IMR-90 (cell line): ENCODE measurements at regions not wholly inside any gene's neighbourhood (a gene's known extent, or its start where the extent isn't known, plus 50 kb on each side); places are given as distances from the start of the nearest gene placed in this dataset.

ENCODE experiments used
- ATAC-seq: fragments of 200-7000 bp; cut with Tn5 transposase; 2 replicates; pipeline ENCODE4 v1.9.1; 2020; ENCODE audit warnings: low read depth, mild to moderate bottlenecking, moderate library complexity
- BruUV-seq: library from RNA; stranded (reverse); fragments of 400-500 nt; replicated peaks from 2 replicates; lab custom pipeline; 2021; lab: Mats Ljungman, UMichigan
- CTCF ChIA-PET: fragments of 300-600 bp; formaldehyde crosslinking; extraction: SDS; loops from one replicate; lab custom pipeline; 2021; ENCODE audit warnings: antibody characterized with exemption; lab: Yijun Ruan, JAX
- POLR2A ChIA-PET: fragments of 300-600 bp; sonication (Branson Sonifier 250); formaldehyde crosslinking; loops from one replicate; lab custom pipeline; 2022; ENCODE audit warnings: antibody characterized with exemption; ENCODE audit not compliant: unreplicated experiment; lab: Charles Lee
- DNase-seq: peaks from one replicate; pipeline ENCODE4 v3.0.0; 2013
- H2AFZ ChIP-seq: replicated peaks from 2 replicates; pipeline ENCODE3; 2013; ENCODE audit warnings: low read length, mild to moderate bottlenecking; ENCODE audit not compliant: poor library complexity
- H2AK5ac ChIP-seq: 2 replicates; pipeline ENCODE4 v1.6.1; 2013; ENCODE audit warnings: low read depth, low read length, inconsistent platforms
- H2AK9ac ChIP-seq: replicated peaks from 2 replicates; pipeline ENCODE3; 2013; ENCODE audit warnings: mild to moderate bottlenecking, low read depth, low read length, moderate library complexity; ENCODE audit not compliant: poor library complexity
- H2BK120ac ChIP-seq: 2 replicates; pipeline ENCODE4 v1.6.1; 2013; ENCODE audit warnings: low read depth, low read length, inconsistent platforms
- H2BK15ac ChIP-seq: 3 replicates; pipeline ENCODE4 v1.6.1; 2013; ENCODE audit warnings: low read depth, low read length, inconsistent platforms
- H2BK20ac ChIP-seq: 2 replicates; pipeline ENCODE4 v1.6.1; 2013; ENCODE audit warnings: low read depth, mild to moderate bottlenecking, inconsistent platforms, low read length, moderate library complexity
- H2BK5ac ChIP-seq: 2 replicates; pipeline ENCODE4 v1.6.1; 2013; ENCODE audit warnings: mild to moderate bottlenecking, low read depth, low read length, inconsistent platforms; ENCODE audit not compliant: poor library complexity, severe bottlenecking
- H3K14ac ChIP-seq: replicated peaks from 2 replicates; pipeline ENCODE4 v1.6.1; 2013; ENCODE audit warnings: low read depth, low read length, inconsistent platforms
- H3K18ac ChIP-seq: 2 replicates; pipeline ENCODE4 v1.6.1; 2013; ENCODE audit warnings: low read depth, low read length, control low read depth
- H3K23ac ChIP-seq: 2 replicates; pipeline ENCODE4 v1.6.1; 2013; ENCODE audit warnings: low read depth, low read length, inconsistent platforms
- H3K27ac ChIP-seq: 2 replicates; pipeline ENCODE4 v1.5.1; 2013; ENCODE audit warnings: mild to moderate bottlenecking, control low read depth, low read length; ENCODE audit not compliant: insufficient read depth
- H3K27me3 ChIP-seq: 2 replicates; pipeline ENCODE4 v1.6.1; 2013; ENCODE audit warnings: low read length; ENCODE audit not compliant: control insufficient read depth, insufficient read depth
- H3K36me3 ChIP-seq: 2 replicates; pipeline ENCODE4 v1.6.1; 2013; ENCODE audit warnings: low read length, mixed read lengths; ENCODE audit not compliant: control insufficient read depth, insufficient read depth
- H3K4ac ChIP-seq: 2 replicates; pipeline ENCODE4 v1.6.1; 2013; ENCODE audit warnings: low read depth, low read length, inconsistent platforms
- H3K4me1 ChIP-seq: 2 replicates; pipeline ENCODE4 v1.6.1; 2013; ENCODE audit warnings: low read length, mixed read lengths; ENCODE audit not compliant: control insufficient read depth, insufficient read depth
- H3K4me2 ChIP-seq: 2 replicates; pipeline ENCODE4 v1.6.1; 2013; ENCODE audit warnings: low read depth, mild to moderate bottlenecking, control low read depth, low read length, moderate library complexity
- H3K4me3 ChIP-seq: 2 replicates; pipeline ENCODE4 v1.5.1; 2013; ENCODE audit warnings: low read depth, mild to moderate bottlenecking, control low read depth, low read length, moderate library complexity; ENCODE audit not compliant: insufficient read depth
- H3K56ac ChIP-seq: 2 replicates; pipeline ENCODE4 v1.6.1; 2013; ENCODE audit warnings: low read length, inconsistent platforms; ENCODE audit not compliant: insufficient read depth; ENCODE audit errors: extremely low read depth
- H3K79me1 ChIP-seq, 2 experiments: 2 replicates each; pipeline ENCODE4 v1.6.1; 2013; ENCODE audit warnings: low read length in 2 of 2, inconsistent platforms in 1 of 2, low read depth in 1 of 2
- H3K9ac ChIP-seq: 2 replicates; pipeline ENCODE4 v1.6.1; 2013; ENCODE audit warnings: low read depth, low read length, control low read depth
- H3K9me1 ChIP-seq: 2 replicates; pipeline ENCODE4 v1.6.1; 2013; ENCODE audit warnings: low read length, inconsistent platforms; ENCODE audit not compliant: insufficient read depth
- H3K9me3 ChIP-seq: 2 replicates; pipeline ENCODE4 v1.6.1; 2013; ENCODE audit warnings: low read length; ENCODE audit not compliant: control insufficient read depth, insufficient read depth
- H4K20me1 ChIP-seq: 2 replicates; pipeline ENCODE4 v1.6.1; 2013; ENCODE audit warnings: low read length, inconsistent platforms; ENCODE audit not compliant: insufficient read depth
- H4K5ac ChIP-seq: 2 replicates; pipeline ENCODE4 v1.6.1; 2013; ENCODE audit warnings: mild to moderate bottlenecking, low read depth, low read length, control low read depth
- H4K8ac ChIP-seq, 2 experiments: 2 replicates each; pipeline ENCODE4 v1.6.1; 2013; ENCODE audit warnings: low read depth in 2 of 2, low read length in 2 of 2, control low read depth in 1 of 2, inconsistent platforms in 1 of 2
- H4K91ac ChIP-seq: 2 replicates; pipeline ENCODE4 v1.6.1; 2013; ENCODE audit warnings: low read depth, low read length, inconsistent platforms; ENCODE audit not compliant: insufficient read depth
- BHLHE40 ChIP-seq: fragments of 150-350 bp; IDR thresholded peaks from 2 replicates; pipeline ENCODE4 v1.6.1; 2016; ENCODE audit warnings: mild to moderate bottlenecking, low read depth, low read length
- CEBPB ChIP-seq: IDR thresholded peaks from 2 replicates; pipeline ENCODE4 v1.6.1; 2012; ENCODE audit warnings: low read depth, low read length, improper control_type of control experiment
- CHD1 ChIP-seq: IDR thresholded peaks from 2 replicates; pipeline ENCODE4 v1.6.1; 2012; ENCODE audit warnings: low read depth, low read length, improper control_type of control experiment
- CTCF ChIP-seq: conservative IDR thresholded peaks from 2 replicates; pipeline ENCODE4 v1.5.1; 2012; ENCODE audit warnings: mild to moderate bottlenecking, low read depth, low read length, improper control_type of control experiment
- FOS ChIP-seq: fragments of 150-350 bp; IDR thresholded peaks from 2 replicates; pipeline ENCODE4 v1.6.1; 2016; ENCODE audit warnings: low read depth, low read length
- MAFK ChIP-seq: IDR thresholded peaks from 2 replicates; pipeline ENCODE4 v1.6.1; 2012; ENCODE audit warnings: low read depth, low read length, improper control_type of control experiment
- MAZ ChIP-seq: IDR thresholded peaks from 2 replicates; pipeline ENCODE4 v1.6.1; 2012; ENCODE audit warnings: low read depth, mild to moderate bottlenecking, low read length, improper control_type of control experiment, moderate library complexity, borderline replicate concordance
- MXI1 ChIP-seq: IDR thresholded peaks from 2 replicates; pipeline ENCODE4 v1.6.1; 2012; ENCODE audit warnings: low read depth, mild to moderate bottlenecking, low read length, moderate library complexity, borderline replicate concordance
- NFE2L2 ChIP-seq: fragments of 150-350 bp; IDR thresholded peaks from 2 replicates; pipeline ENCODE4 v1.6.1; 2016; ENCODE audit warnings: low read depth, mild to moderate bottlenecking, low read length
- POLR2A ChIP-seq: IDR thresholded peaks from 2 replicates; pipeline ENCODE4 v1.6.1; 2012; ENCODE audit warnings: mild to moderate bottlenecking, low read depth, low read length
- RAD21 ChIP-seq: IDR thresholded peaks from 2 replicates; pipeline ENCODE4 v1.6.1; 2012; ENCODE audit warnings: low read length, improper control_type of control experiment
- RCOR1 ChIP-seq: IDR thresholded peaks from 2 replicates; pipeline ENCODE4 v1.6.1; 2012; ENCODE audit warnings: mild to moderate bottlenecking, low read length, improper control_type of control experiment; ENCODE audit not compliant: insufficient replicate concordance
- RFX5 ChIP-seq: IDR thresholded peaks from 2 replicates; pipeline ENCODE4 v1.8.0; 2012; ENCODE audit warnings: low read depth, mild to moderate bottlenecking, low read length, moderate library complexity
- SMC3 ChIP-seq: fragments of 150-350 bp; IDR thresholded peaks from 2 replicates; pipeline ENCODE4 v1.6.1; 2016; ENCODE audit warnings: low read depth, mild to moderate bottlenecking, antibody characterized with exemption, low read length, moderate library complexity
- WGBS, 2 experiments: methylation state at CpG; one replicate each; pipeline versions ENCODE4 v1.1.5 to v1.1.7; 2013; ENCODE audit warnings: missing lambda C conversion rate in 2 of 2; ENCODE audit not compliant: insufficient read length in 1 of 2; ENCODE audit errors: extremely low coverage in 2 of 2; 5-methylcytosine and 5-hydroxymethylcytosine counted together
- dilution Hi-C: fragments of 300-500 bp; cut with HindIII; formaldehyde crosslinking; loops from one replicate; pipeline ENCODE4 v1.14.3; 2018; ENCODE audit warnings: low sequenced_read_pairs; ENCODE audit not compliant: unreplicated experiment
- in situ Hi-C: fragments of 300-500 bp; cut with MboI; formaldehyde crosslinking; loops from 3 replicates; pipeline ENCODE4 v1.14.3; 2019; ENCODE audit warnings: low sequenced_read_pairs, inconsistent platforms, mixed read lengths
- intact Hi-C: fragments of 100-400 bp; cut with micrococcal nuclease; formaldehyde crosslinking; loops from 2 replicates; pipeline ENCODE4 v1.10.0; 2022
- TF ChIP-seq, protein P1 (sequence below): fragments of 150-350 bp; IDR thresholded peaks from 2 replicates; pipeline ENCODE4 v1.6.1; 2016; ENCODE audit warnings: low read depth, mild to moderate bottlenecking, low read length, moderate library complexity, borderline replicate concordance

GRCh38 chr6:87794922-87795885 lies 93.2 kb upstream of the AKIRIN2 start (continued):
- no peak for TF ChIP-seq SMC3
- TF ChIP-seq RAD21 = no peak

DNA sequence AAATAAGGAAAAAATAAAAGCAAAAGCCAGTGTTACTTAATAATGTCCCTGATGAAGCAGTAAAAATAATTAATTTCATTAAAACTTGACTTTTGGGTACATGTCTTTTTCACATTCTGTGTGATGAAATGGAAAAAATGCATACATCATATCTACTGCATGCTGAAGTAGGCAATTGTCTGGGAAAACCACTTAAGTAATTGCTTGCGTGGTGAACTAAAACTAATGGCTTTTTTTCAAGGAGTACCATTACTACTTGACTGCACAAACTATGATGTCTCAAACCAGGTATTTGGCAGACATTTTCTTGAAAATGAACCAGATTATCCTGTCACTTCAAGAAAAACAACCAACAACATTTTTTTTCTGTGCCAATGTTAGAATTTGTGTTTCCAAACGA lies 91.3 kb upstream of the AKIRIN2 start:
- Histone ChIP-seq H2AK9ac (no peak overlapping the region), H4K20me1 (no peaks in the 10 kb centered on the region), H3K14ac (no peak overlapping the region), H2AFZ (no peak overlapping the region), H3K9ac (no peak overlapping the region), H4K5ac (no peak overlapping the region), H3K56ac (no peak overlapping the region), H4K8ac (no peak overlapping the region), H3K4me2 (no peak overlapping the region), H2BK120ac (no peak overlapping the region), H3K4me1 (peaks cover 8% of the 10 kb centered on the region), H3K23ac (no peak overlapping the region), H3K4me3 (no peak overlapping the region), H2BK20ac (no peak overlapping the region), H4K91ac (no peak overlapping the region), H3K18ac (no peak overlapping the region), H2BK5ac (no peak overlapping the region), H3K79me1 (no peaks in the 10 kb centered on the region), H2AK5ac (no peak overlapping the region), H3K4ac (no peak overlapping the region), H3K9me3 (no peaks in the 10 kb centered on the region), H2BK15ac (no peak overlapping the region), H3K9me1 (peaks cover 3% of the 10 kb centered on the region; the same call in 1 of the 2 replicates), H3K27ac (no peak overlapping the region), H3K36me3 (no peaks in the 10 kb centered on the region), H3K27me3 (no peaks in the 10 kb centered on the region)
- BruUV-seq = no TSS peak
- WGBS, 2 experiments = no CpG with 5 or more reads among the region's 2 CpGs
- in situ Hi-C loops = no loop called here
- intact Hi-C loops = no loop called here
- CTCF ChIA-PET = no interaction called here
- ATAC-seq (no peak), DNase-seq (no peak)
- POLR2A ChIA-PET = no interaction called here
- dilution Hi-C loops = no loop called here
- TF ChIP-seq CTCF (no peak), RCOR1 (no peak), RAD21 (no peak), POLR2A (no peak), CEBPB (no peak), CHD1 (no peak), MXI1 (no peak), RFX5 (no peak), MAZ (no peak), FOS (no peak), NFE2L2 (no peak), BHLHE40 (no peak), MAFK (no peak)
- TF ChIP-seq, protein P1, sequence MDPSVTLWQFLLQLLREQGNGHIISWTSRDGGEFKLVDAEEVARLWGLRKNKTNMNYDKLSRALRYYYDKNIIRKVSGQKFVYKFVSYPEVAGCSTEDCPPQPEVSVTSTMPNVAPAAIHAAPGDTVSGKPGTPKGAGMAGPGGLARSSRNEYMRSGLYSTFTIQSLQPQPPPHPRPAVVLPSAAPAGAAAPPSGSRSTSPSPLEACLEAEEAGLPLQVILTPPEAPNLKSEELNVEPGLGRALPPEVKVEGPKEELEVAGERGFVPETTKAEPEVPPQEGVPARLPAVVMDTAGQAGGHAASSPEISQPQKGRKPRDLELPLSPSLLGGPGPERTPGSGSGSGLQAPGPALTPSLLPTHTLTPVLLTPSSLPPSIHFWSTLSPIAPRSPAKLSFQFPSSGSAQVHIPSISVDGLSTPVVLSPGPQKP = no peak
